22Rv1 (cell line): ENCODE measurements at regions not wholly inside any gene's neighbourhood (a gene's known extent, or its start where the extent isn't known, plus 50 kb on each side); places are given as distances from the start of the nearest gene placed in this dataset.

Source experiments
- H3K27ac ChIP-seq: fragments of 450-650 bp; 2 replicates; pipeline ENCODE4 v1.5.1; 2017
- CTCF ChIP-seq: fragments of 450-650 bp; IDR thresholded peaks from 2 replicates; pipeline ENCODE4 v1.5.1; 2017; ENCODE audit warnings: mild to moderate bottlenecking
- ZFX ChIP-seq: fragments of 450-650 bp; IDR thresholded peaks from 2 replicates; pipeline ENCODE4 v1.6.1; 2017; ENCODE audit warnings: antibody characterized with exemption, borderline replicate concordance

DNA sequence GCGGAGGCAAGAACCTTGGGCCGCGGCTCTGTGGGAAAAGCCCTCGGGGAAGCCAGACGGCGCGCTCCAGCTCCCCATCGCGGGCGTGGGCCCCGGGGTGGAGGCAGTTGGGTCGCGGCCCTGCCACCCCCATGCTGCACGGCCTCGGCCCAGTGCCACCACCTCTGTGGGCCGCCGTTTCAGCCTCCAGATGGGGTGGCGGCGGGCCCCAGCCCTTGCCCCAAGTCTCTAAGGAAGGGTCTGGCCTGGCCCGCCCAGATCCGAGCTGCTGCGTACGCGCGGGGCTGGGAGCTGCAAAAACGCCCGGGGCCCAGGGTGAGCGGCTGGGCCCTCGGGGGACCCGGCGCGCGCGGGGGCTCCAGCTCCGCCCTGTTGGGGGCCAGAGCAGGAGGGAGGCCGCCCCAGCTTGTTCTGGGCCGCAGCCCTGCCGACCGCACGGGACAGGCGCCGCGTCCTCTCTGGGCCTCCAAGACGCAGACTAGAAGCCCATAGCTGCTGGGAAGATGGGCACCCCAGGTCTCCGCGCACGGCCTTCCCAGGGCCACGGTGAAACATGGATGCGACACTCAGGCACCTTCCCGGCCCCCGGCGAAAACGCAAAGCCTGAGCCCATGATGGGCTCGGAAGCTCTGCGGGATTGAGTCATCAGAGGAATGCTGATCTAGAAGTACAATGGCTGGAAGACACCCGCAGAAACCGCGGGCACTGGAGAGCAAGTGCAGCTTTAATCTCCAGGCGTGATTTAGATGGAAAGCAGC, 110.1 kb downstream of the KCTD15 start:
- H3K27ac ChIP-seq, result no peak overlapping the region

GRCh38 chr19:33910922-33911321, 114.3 kb downstream of the KCTD15 start:
- TF ChIP-seq ZFX, result no peak
- TF ChIP-seq CTCF, result no peak
- no peak overlapping the region for H3K27ac ChIP-seq

More for the DNA sequence above, 110.1 kb downstream of the KCTD15 start:
- no peak for TF ChIP-seq ZFX
- no peak for TF ChIP-seq CTCF

GRCh38 chr19:33914599-33914998, 117.9 kb downstream of the KCTD15 start:
- no peak for TF ChIP-seq ZFX
- TF ChIP-seq CTCF, result no peak
- H3K27ac ChIP-seq, result no peak overlapping the region

DNA sequence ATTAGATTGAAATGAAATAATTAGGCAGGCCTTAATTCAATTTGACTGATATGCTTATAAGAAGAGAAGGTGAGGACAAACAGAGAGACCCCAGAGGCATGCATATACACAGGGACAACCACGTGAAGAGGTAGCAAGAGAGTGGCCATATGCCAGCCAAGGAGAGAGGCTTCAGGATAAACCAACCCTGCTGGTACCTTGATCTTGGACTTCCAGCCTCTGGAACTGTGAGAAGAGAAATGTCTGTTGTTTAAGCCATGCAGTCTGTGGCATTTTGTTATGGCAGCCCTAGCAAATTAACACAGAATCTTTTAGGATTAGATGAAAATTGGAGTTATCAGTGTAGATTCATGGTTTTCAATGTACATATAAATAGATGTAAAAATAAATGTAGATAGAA, 120.1 kb downstream of the KCTD15 start:
- TF ChIP-seq ZFX, result no peak
- no peak for TF ChIP-seq CTCF

GRCh38 chr19:33919291-33919690, 122.6 kb downstream of the KCTD15 start:
- TF ChIP-seq CTCF (no peak), ZFX (no peak)
- no peak overlapping the region for H3K27ac ChIP-seq

More for the DNA sequence above, 120.1 kb downstream of the KCTD15 start:
- H3K27ac ChIP-seq, result no peak overlapping the region

- no peak overlapping the region for H3K27ac ChIP-seq
- TF ChIP-seq CTCF, result no peak
- no peak for TF ChIP-seq ZFX
These were observed 124.5 kb downstream of the KCTD15 start for GRCh38 chr19:33921165-33921564.

GRCh38 chr19:33926306-33926705, 129.6 kb downstream of the KCTD15 start:
- TF ChIP-seq ZFX (no peak), CTCF (no peak)
- H3K27ac ChIP-seq, result no peak overlapping the region
